H9 (cell line): ENCODE measurements at regions not wholly inside any gene's neighbourhood (a gene's known extent, or its start where the extent isn't known, plus 50 kb on each side); places are given as distances from the start of the nearest gene placed in this dataset.

Experiments
- DNase-seq: peaks from one replicate; pipeline ENCODE4 v3.0.0-alpha.2; 2017
- H2AFZ ChIP-seq: one replicate; pipeline ENCODE4 v1.6.1; 2013; ENCODE audit warnings: mild to moderate bottlenecking, low read length, control low read depth, moderate library complexity
- H2AK5ac ChIP-seq: 2 replicates; pipeline ENCODE4 v1.6.1; 2013; ENCODE audit warnings: low read length, control low read depth, mixed read lengths; ENCODE audit not compliant: insufficient read length
- H2BK120ac ChIP-seq: one replicate; pipeline ENCODE4 v1.6.1; 2013; ENCODE audit warnings: low read depth, mild to moderate bottlenecking, low read length, control low read depth, inconsistent platforms; ENCODE audit not compliant: poor library complexity, severe bottlenecking
- H2BK12ac ChIP-seq: 2 replicates; pipeline ENCODE4 v1.6.1; 2013; ENCODE audit warnings: low read length, control low read depth, mixed read lengths, low read depth; ENCODE audit not compliant: insufficient read length
- H2BK15ac ChIP-seq: 2 replicates; pipeline ENCODE4 v1.6.1; 2013; ENCODE audit warnings: low read depth, low read length, control low read depth
- H2BK20ac ChIP-seq: one replicate; pipeline ENCODE4 v1.6.1; 2013; ENCODE audit warnings: low read depth, mild to moderate bottlenecking, low read length, control low read depth, inconsistent platforms; ENCODE audit not compliant: poor library complexity, severe bottlenecking
- H2BK5ac ChIP-seq: 2 replicates; pipeline ENCODE4 v1.6.1; 2013; ENCODE audit warnings: low read length, control low read depth, mixed read lengths; ENCODE audit not compliant: insufficient read length
- H3K14ac ChIP-seq: 2 replicates; pipeline ENCODE4 v1.6.1; 2013; ENCODE audit warnings: low read length, control low read depth; ENCODE audit not compliant: insufficient read depth
- H3K18ac ChIP-seq: 2 replicates; pipeline ENCODE4 v1.6.1; 2013; ENCODE audit warnings: low read depth, mild to moderate bottlenecking, mixed read lengths, low read length, control low read depth; ENCODE audit not compliant: insufficient read length
- H3K23ac ChIP-seq: 2 replicates; pipeline ENCODE4 v1.6.1; 2013; ENCODE audit warnings: low read length, control low read depth, mixed read lengths, low read depth; ENCODE audit not compliant: insufficient read length
- H3K23me2 ChIP-seq: 2 replicates; pipeline ENCODE4 v1.6.1; 2013; ENCODE audit warnings: low read depth, mild to moderate bottlenecking, mixed read lengths, low read length, control low read depth; ENCODE audit not compliant: insufficient read length, poor library complexity, severe bottlenecking
- H3K27ac ChIP-seq: 2 replicates; pipeline ENCODE4 v1.5.1; 2013; ENCODE audit warnings: low read length, control low read depth, mixed read lengths, low read depth; ENCODE audit not compliant: insufficient read length
- H3K27me3 ChIP-seq: 2 replicates; pipeline ENCODE4 v1.6.1; 2013; ENCODE audit warnings: low read length, control low read depth, inconsistent platforms; ENCODE audit not compliant: insufficient read depth
- H3K4ac ChIP-seq: 2 replicates; pipeline ENCODE4 v1.6.1; 2013; ENCODE audit warnings: low read depth, mild to moderate bottlenecking, control low read depth, inconsistent platforms, low read length, moderate library complexity
- H3K4me1 ChIP-seq: 2 replicates; pipeline ENCODE4 v1.6.1; 2013; ENCODE audit warnings: low read length, control low read depth, inconsistent platforms; ENCODE audit not compliant: insufficient read depth
- H3K4me2 ChIP-seq: 2 replicates; pipeline ENCODE4 v1.6.1; 2013; ENCODE audit warnings: low read length, control low read depth, mixed read lengths; ENCODE audit not compliant: insufficient read length, insufficient read depth
- H3K56ac ChIP-seq: 2 replicates; pipeline ENCODE4 v1.6.1; 2013; ENCODE audit warnings: low read depth, mild to moderate bottlenecking, mixed read lengths, low read length, control low read depth; ENCODE audit not compliant: insufficient read length
- H3K79me1 ChIP-seq: 2 replicates; pipeline ENCODE4 v1.6.1; 2013; ENCODE audit warnings: low read depth, mild to moderate bottlenecking, moderate library complexity, low read length, control low read depth, inconsistent platforms; ENCODE audit not compliant: insufficient read depth, poor library complexity, severe bottlenecking
- H3K79me2 ChIP-seq: 2 replicates; pipeline ENCODE4 v1.6.1; 2013; ENCODE audit warnings: low read length, control low read depth, inconsistent platforms; ENCODE audit not compliant: insufficient read depth
- H3K9ac ChIP-seq: 2 replicates; pipeline ENCODE4 v1.6.1; 2013; ENCODE audit warnings: low read length, control low read depth, mixed read lengths; ENCODE audit not compliant: insufficient read length; ENCODE audit errors: extremely low read depth
- H3K9me3 ChIP-seq: one replicate; pipeline ENCODE4 v1.6.1; 2013; ENCODE audit warnings: low read depth, low read length, inconsistent platforms; ENCODE audit not compliant: control insufficient read depth
- H3T11ph ChIP-seq: one replicate; pipeline ENCODE4 v1.6.1; 2013; ENCODE audit warnings: mild to moderate bottlenecking, low read length, control low read depth, inconsistent platforms
- H4K20me1 ChIP-seq: one replicate; pipeline ENCODE4 v1.6.1; 2013; ENCODE audit not compliant: control insufficient read depth, insufficient read length, insufficient read depth
- H4K5ac ChIP-seq: 2 replicates; pipeline ENCODE4 v1.6.1; 2013; ENCODE audit warnings: low read depth, mild to moderate bottlenecking, mixed read lengths, low read length, control low read depth; ENCODE audit not compliant: insufficient read length
- H4K8ac ChIP-seq: replicated peaks from 2 replicates; pipeline ENCODE4 v1.6.1; 2013; ENCODE audit warnings: low read length, control low read depth, mixed read lengths, low read depth; ENCODE audit not compliant: insufficient read length
- H4K91ac ChIP-seq: 2 replicates; pipeline ENCODE4 v1.6.1; 2013; ENCODE audit warnings: low read depth, mild to moderate bottlenecking, moderate library complexity, mixed read lengths, low read length, control low read depth; ENCODE audit not compliant: insufficient read length
- H3K27ac Mint-ChIP-seq, 3 experiments: 2 replicates in 2 of 3; 3 replicates in 1 of 3; pipeline ENCODE4 v1.8.0; 2020 to 2021; ENCODE audit warnings: mixed read lengths in 3 of 3, mild to moderate bottlenecking in 1 of 3, moderate library complexity in 1 of 3
- H3K27me3 Mint-ChIP-seq: 2 replicates; pipeline ENCODE4 v1.8.0; 2021; ENCODE audit warnings: low read depth, mild to moderate bottlenecking, moderate library complexity, mixed read lengths
- H3K36me3 Mint-ChIP-seq, 3 experiments: 2 replicates in 2 of 3; 3 replicates in 1 of 3; pipeline ENCODE4 v1.8.0; 2020 to 2021; ENCODE audit warnings: low read depth in 3 of 3, mixed read lengths in 3 of 3; ENCODE audit not compliant: insufficient read depth in 1 of 3
- H3K4me1 Mint-ChIP-seq, 2 experiments: 2 replicates each; pipeline ENCODE4 v1.8.0; 2020; ENCODE audit warnings: mixed read lengths in 2 of 2
- H3K4me3 Mint-ChIP-seq, 2 experiments: 2 replicates in 1 of 2; 3 replicates in 1 of 2; pipeline ENCODE4 v1.8.0; 2020 to 2021; ENCODE audit warnings: mild to moderate bottlenecking in 2 of 2, mixed read lengths in 2 of 2, moderate library complexity in 1 of 2
- H3K9me3 Mint-ChIP-seq, 2 experiments: 2 replicates in 1 of 2; 3 replicates in 1 of 2; pipeline ENCODE4 v1.8.0; 2020; ENCODE audit warnings: mild to moderate bottlenecking in 2 of 2, mixed read lengths in 2 of 2, moderate library complexity in 1 of 2
- TF ChIP-seq, protein P1 (sequence below): fragments of 200-600 bp; sonication (generic); conservative IDR thresholded peaks from 3 replicates; pipeline ENCODE4 v1.8.0; 2021; ENCODE audit warnings: antibody characterized with exemption, mild to moderate bottlenecking

- TF ChIP-seq, protein P1, sequence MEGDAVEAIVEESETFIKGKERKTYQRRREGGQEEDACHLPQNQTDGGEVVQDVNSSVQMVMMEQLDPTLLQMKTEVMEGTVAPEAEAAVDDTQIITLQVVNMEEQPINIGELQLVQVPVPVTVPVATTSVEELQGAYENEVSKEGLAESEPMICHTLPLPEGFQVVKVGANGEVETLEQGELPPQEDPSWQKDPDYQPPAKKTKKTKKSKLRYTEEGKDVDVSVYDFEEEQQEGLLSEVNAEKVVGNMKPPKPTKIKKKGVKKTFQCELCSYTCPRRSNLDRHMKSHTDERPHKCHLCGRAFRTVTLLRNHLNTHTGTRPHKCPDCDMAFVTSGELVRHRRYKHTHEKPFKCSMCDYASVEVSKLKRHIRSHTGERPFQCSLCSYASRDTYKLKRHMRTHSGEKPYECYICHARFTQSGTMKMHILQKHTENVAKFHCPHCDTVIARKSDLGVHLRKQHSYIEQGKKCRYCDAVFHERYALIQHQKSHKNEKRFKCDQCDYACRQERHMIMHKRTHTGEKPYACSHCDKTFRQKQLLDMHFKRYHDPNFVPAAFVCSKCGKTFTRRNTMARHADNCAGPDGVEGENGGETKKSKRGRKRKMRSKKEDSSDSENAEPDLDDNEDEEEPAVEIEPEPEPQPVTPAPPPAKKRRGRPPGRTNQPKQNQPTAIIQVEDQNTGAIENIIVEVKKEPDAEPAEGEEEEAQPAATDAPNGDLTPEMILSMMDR = no peak
- H4K20me1 ChIP-seq = no peaks in the 10 kb centered on the region
- Mint-ChIP-seq H3K27me3 (no peaks in the 10 kb centered on the region), H3K4me1 (peaks cover 12% of the 10 kb centered on the region in 2 experiments), H3K27ac (no peak overlapping the region), H3K9me3 (peaks cover 0 to 5% of the 10 kb centered on the region in 2 experiments; a peak in 3 of 5 replicates), H3K4me3 (no peak overlapping the region), H3K36me3 (peaks cover 0 to 7% (median 2%) of the 10 kb centered on the region in 3 experiments; a peak in 3 of 7 replicates)
- H3K18ac ChIP-seq = no peak overlapping the region
- no peak overlapping the region for H3T11ph ChIP-seq
- H3K4me2 ChIP-seq = no peak overlapping the region
- H3K4ac ChIP-seq = no peak overlapping the region
- H2AK5ac ChIP-seq = no peak overlapping the region
- H3K79me2 ChIP-seq = no peaks in the 10 kb centered on the region
- no peak overlapping the region for H4K91ac ChIP-seq
- no peak overlapping the region for H3K14ac ChIP-seq
- H2BK12ac ChIP-seq = no peak overlapping the region
- H3K27me3 ChIP-seq = no peaks in the 10 kb centered on the region
- no peaks in the 10 kb centered on the region for H3K79me1 ChIP-seq
- H2BK5ac ChIP-seq = no peak overlapping the region
- no peaks in the 10 kb centered on the region for H3K23me2 ChIP-seq
- no peak overlapping the region for H2BK120ac ChIP-seq
- H2BK15ac ChIP-seq = no peak overlapping the region
- no peak for DNase-seq
- H4K8ac ChIP-seq = no peak overlapping the region
- H2BK20ac ChIP-seq = no peak overlapping the region
- no peaks in the 10 kb centered on the region for H3K9me3 ChIP-seq
- H3K9ac ChIP-seq = no peak overlapping the region
- H2AFZ ChIP-seq = no peak overlapping the region
- no peak overlapping the region for H3K27ac ChIP-seq
- H4K5ac ChIP-seq = no peak overlapping the region
- H3K23ac ChIP-seq = no peak overlapping the region
- no peaks in the 10 kb centered on the region for H3K4me1 ChIP-seq
- H3K56ac ChIP-seq = no peak overlapping the region
These were observed 1374.5 kb downstream of the NSUN3 start for GRCh38 chr3:95437409-95437808.
